Right lobe of liver (tissue), 4 donors: ENCODE measurements at regions not wholly inside any gene's neighbourhood (a gene's known extent, or its start where the extent isn't known, plus 50 kb on each side); places are given as distances from the start of the nearest gene placed in this dataset.

ENCODE experiments used
- POLR2A ChIP-seq: fragments of 450-650 bp; IDR thresholded peaks from one replicate; pipeline ENCODE4 v1.6.1; 2017; ENCODE audit warnings: antibody characterized with exemption, mild to moderate bottlenecking
- TF ChIP-seq, protein P1 (sequence below), 4 donors: fragments of 200-600 bp in 3 of 4; fragments of 450-650 bp in 1 of 4; IDR thresholded peaks; one replicate each; pipeline versions ENCODE4 v1.5.1 to v1.8.0; 2016 to 2022; ENCODE audit warnings: antibody characterized with exemption in 4 of 4, mild to moderate bottlenecking in 2 of 4
- donor health status: DM: no; HTN: no; CAD: no.
- donor health status: DM: no; HTN: no; CAD: no.
- donor health status: DM: no; HTN: yes; CAD: no.

DNA sequence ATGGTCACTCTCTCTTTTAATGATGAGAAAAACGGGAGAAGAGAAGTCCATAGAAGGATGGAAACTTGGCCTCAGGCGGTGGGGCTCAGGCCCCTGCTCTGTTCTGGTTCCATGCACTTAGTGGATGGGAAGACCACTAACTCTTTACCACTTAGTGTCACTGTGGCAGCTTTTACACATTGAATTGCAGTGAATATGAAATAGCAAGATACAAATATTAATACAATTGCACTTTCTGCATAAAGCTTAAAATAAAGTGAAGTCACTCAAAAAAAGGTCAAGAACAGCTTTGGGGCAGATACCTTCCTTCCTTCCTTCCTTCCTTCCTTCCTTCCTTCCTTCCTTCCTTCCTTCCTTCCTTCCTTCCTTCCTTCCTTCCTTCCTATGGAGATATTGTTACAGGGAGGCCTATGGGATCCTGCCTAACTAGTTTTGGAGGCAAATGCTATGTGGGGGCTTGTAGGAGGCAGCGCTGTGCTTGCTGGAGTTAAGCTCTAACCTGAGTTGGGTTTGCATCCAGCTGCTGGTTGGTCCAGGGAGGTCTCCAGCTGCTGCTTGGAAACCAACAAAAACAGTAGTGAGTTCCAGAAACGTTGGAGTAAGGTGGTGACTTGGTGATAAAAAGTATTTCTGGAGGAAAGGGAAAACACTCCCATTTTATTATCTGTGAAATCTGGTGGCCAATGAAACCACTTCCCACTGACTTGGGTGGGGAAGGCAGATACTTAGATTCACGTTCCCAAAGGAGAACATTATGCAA lies 62.3 kb upstream of the NKX2-2 start:
- TF ChIP-seq, protein P1, sequence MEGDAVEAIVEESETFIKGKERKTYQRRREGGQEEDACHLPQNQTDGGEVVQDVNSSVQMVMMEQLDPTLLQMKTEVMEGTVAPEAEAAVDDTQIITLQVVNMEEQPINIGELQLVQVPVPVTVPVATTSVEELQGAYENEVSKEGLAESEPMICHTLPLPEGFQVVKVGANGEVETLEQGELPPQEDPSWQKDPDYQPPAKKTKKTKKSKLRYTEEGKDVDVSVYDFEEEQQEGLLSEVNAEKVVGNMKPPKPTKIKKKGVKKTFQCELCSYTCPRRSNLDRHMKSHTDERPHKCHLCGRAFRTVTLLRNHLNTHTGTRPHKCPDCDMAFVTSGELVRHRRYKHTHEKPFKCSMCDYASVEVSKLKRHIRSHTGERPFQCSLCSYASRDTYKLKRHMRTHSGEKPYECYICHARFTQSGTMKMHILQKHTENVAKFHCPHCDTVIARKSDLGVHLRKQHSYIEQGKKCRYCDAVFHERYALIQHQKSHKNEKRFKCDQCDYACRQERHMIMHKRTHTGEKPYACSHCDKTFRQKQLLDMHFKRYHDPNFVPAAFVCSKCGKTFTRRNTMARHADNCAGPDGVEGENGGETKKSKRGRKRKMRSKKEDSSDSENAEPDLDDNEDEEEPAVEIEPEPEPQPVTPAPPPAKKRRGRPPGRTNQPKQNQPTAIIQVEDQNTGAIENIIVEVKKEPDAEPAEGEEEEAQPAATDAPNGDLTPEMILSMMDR (IDR thresholded peaks at IDR 0.05), result no peak
- TF ChIP-seq POLR2A, result no peak
